RWPE1 (cell line): ENCODE measurements at regions not wholly inside any gene's neighbourhood (a gene's known extent, or its start where the extent isn't known, plus 50 kb on each side); places are given as distances from the start of the nearest gene placed in this dataset.
"Not testable (repeated sequence)": the region's sequence is repeated elsewhere in the genome, so short reads cannot be mapped to it uniquely, and the experiment has no call there.

Experiments
- CTCF ChIA-PET: fragments of 350-600 bp; sonication (Branson Sonifier 250); formaldehyde crosslinking; extraction: SDS; loops from one replicate; lab custom pipeline; 2021; lab: Yijun Ruan, JAX
- POLR2A ChIA-PET: fragments of 400-600 bp; formaldehyde crosslinking; extraction: SDS; loops from one replicate; lab custom pipeline; 2020; ENCODE audit warnings: antibody characterized with exemption; ENCODE audit not compliant: low non-redundant PET; lab: Yijun Ruan, JAX
- DNase-seq: peaks from one replicate; pipeline ENCODE4 v3.0.0; 2012; ENCODE audit warnings: low spot score
- H3K27ac ChIP-seq: fragments of 450-650 bp; 2 replicates; pipeline ENCODE4 v1.5.1; 2017
- TF ChIP-seq, protein P1 (sequence below): fragments of 450-650 bp; conservative IDR thresholded peaks from 2 replicates; pipeline ENCODE4 v1.5.1; 2017; ENCODE audit warnings: low read depth, mild to moderate bottlenecking

DNA sequence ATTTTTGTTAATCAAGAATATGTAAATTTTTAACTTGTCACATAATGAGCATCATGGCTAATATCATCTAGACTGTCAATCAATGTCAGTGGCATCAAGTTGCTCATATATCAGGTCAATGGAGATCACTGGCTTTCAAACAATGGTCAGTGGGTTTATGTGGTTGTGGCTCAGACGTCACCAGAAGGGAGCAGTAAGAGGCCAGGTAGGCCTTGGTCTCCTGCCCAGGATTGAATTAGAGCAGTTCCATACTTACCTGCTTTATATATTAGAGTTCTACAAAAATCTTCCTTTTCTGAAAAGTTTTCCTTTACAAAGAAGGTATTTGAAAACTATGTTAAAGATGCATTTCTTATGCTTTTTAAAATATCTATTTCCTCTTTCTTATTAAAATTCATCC is 206.3 kb upstream of the B3GALT2 start:
- TF ChIP-seq, protein P1, sequence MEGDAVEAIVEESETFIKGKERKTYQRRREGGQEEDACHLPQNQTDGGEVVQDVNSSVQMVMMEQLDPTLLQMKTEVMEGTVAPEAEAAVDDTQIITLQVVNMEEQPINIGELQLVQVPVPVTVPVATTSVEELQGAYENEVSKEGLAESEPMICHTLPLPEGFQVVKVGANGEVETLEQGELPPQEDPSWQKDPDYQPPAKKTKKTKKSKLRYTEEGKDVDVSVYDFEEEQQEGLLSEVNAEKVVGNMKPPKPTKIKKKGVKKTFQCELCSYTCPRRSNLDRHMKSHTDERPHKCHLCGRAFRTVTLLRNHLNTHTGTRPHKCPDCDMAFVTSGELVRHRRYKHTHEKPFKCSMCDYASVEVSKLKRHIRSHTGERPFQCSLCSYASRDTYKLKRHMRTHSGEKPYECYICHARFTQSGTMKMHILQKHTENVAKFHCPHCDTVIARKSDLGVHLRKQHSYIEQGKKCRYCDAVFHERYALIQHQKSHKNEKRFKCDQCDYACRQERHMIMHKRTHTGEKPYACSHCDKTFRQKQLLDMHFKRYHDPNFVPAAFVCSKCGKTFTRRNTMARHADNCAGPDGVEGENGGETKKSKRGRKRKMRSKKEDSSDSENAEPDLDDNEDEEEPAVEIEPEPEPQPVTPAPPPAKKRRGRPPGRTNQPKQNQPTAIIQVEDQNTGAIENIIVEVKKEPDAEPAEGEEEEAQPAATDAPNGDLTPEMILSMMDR = no peak
- no peak overlapping the region for H3K27ac ChIP-seq
- DNase-seq = no peak
- ChIA-PET POLR2A (no interaction called here), CTCF (no interaction called here)

DNA sequence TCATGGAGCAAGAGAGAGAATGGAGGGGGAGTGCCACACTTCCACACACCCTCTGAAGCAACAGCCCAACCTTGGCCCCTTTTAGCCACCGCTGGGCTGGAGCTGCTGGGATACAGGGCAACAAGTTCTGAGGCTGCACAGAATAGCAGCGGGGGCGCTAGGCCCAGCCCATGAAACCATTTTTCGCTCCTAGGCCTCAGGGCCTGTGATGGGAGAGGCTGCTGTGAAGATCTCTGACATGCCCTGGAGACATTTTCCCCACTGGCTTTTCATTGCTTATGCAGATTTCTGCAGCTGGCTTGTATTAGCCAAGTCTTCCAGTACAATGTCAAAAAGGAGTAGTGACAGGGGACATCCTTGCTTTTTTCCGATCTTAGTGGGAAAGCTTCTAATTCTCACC is 202.3 kb upstream of the B3GALT2 start:
- no peak overlapping the region for H3K27ac ChIP-seq
- ChIA-PET CTCF (no interaction called here), POLR2A (no interaction called here)
- TF ChIP-seq, protein P1 = no peak
- no peak for DNase-seq

DNA sequence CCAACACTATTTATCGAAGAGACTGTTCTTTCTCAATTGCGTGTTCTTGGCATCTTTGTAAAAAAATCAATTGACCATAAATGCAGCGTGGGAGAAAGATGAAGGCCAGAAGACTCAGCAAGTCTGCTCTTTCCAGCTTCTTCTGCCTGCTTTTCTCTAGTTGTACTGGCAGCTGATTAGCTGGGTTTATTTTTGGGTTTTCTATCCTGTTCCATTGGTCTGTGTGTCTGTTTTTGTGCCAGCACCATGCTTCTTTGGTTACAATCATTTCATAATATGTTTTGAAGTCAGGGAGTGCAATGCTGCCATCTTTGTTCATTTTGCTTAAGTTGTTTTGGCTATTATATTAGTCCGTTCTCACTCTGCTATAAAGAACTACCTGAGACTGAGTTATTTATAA is 201.8 kb upstream of the B3GALT2 start:
- no peak for DNase-seq
- CTCF ChIA-PET = interaction anchor here (0.6 kb wide), 1 partner anchor 375 kb away, joined by 4 read pairs; no protein-coding TSS in a partner anchor
- TF ChIP-seq, protein P1 = no peak
- POLR2A ChIA-PET = no interaction called here
- no peak overlapping the region for H3K27ac ChIP-seq

DNA sequence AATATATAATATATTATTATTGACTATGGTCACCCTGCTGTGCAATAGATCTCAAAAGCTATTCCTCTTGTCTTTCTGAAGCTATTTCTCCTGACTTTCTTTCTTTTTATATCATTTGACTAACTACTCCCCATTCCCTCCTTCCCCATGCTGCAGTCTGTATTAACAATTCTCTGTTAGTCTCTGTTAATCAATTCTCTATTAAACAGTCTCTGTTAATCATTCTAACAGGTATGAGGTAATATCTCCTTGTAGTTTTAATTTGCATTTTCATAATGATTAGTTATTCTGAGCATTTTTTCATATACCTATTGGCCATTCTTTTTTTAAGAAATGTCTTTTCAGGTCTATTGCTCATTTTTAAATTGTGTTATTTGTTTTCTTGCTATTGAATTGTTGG is 201.0 kb upstream of the B3GALT2 start:
- POLR2A ChIA-PET = no interaction called here
- CTCF ChIA-PET = no interaction called here
- H3K27ac ChIP-seq = no peak overlapping the region
- DNase-seq = no peak
- TF ChIP-seq, protein P1 = no peak

DNA sequence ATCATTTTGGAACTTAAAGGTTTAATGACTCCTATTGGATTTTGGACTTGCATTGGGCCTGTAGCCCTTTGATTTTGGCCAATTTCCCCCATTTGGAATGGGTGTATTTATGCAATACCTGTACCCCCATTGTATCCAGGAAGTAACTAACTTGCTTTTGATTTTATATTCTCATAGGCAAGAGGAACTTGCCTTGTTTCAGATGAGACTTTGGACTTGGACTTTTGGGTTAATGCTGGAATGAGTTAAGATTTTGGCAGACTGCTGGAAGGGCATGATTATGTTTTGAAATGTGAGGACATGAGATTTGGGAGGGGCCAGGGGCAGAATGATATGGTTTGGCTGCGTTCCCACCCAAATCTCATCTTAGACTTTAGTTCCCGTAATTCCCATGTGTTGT is 192.0 kb upstream of the B3GALT2 start:
- CTCF ChIA-PET, POLR2A ChIA-PET, H3K27ac ChIP-seq, DNase-seq: not testable (repeated sequence)

DNA sequence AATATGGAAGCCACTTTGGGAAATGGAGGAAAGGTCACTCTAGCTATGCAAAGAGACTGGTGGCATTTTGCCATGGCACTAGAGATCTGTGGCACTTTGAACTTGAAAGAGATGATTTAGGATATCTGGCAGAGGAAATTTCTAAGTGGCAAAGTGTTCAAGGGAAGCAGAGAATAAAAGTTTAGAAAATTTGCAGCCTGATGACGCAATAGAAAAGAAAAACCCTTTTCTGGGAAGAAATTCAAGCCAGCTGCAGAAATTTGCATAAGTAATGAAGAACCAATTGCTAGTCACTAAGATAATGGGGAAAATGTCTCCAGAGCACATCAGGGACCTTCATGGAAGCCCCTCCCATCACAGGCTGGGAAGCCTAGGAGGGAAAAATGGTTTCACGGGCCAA is 191.1 kb upstream of the B3GALT2 start:
- TF ChIP-seq, protein P1 = no peak
- no peak overlapping the region for H3K27ac ChIP-seq
- DNase-seq = no peak
- POLR2A ChIA-PET = no interaction called here
- CTCF ChIA-PET = interaction anchor here (0.6 kb wide), 1 partner anchor 9 kb away, joined by 6 read pairs; no protein-coding TSS in a partner anchor

DNA sequence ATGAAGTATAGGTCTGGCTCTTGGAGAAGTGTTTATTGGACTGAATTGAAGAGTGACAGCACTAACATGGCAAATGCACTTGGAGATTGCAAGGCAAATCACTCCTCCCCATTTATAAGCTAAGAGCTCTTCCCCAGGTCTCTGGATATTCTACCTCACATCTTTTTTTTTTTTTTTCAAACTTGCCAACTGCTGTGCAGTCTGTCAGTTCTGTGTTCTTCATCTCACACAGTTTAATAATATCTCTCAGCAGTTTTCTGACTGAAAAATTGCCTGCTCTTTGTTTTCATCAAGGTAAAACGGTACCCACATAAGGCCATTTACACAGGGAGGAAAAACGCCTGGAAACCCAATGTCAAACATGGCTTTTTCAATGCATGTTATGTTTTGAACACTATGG is 186.1 kb upstream of the B3GALT2 start:
- TF ChIP-seq, protein P1 = no peak
- H3K27ac ChIP-seq = no peak overlapping the region
- DNase-seq = no peak
- POLR2A ChIA-PET = no interaction called here
- CTCF ChIA-PET = interaction anchor here (0.6 to 0.8 kb wide), 3 partner anchors 135 to 326 kb away, joined by 3 to 4 read pairs (median 3); no protein-coding TSS in a partner anchor
